GM23248 (cell line): ENCODE measurements at regions not wholly inside any gene's neighbourhood (a gene's known extent, or its start where the extent isn't known, plus 50 kb on each side); places are given as distances from the start of the nearest gene placed in this dataset.

Experiments used
- EZH2 ChIP-seq: fragments of 200-600 bp; sonication (generic); IDR thresholded peaks from 2 replicates; pipeline ENCODE4 v1.6.1; 2018; ENCODE audit warnings: antibody characterized with exemption, mild to moderate bottlenecking; ENCODE audit not compliant: insufficient read depth, poor library complexity, severe bottlenecking
- EZH2phosphoT487 ChIP-seq: fragments of 200-600 bp; sonication (generic); IDR thresholded peaks from 2 replicates; pipeline ENCODE4 v1.6.1; 2018; ENCODE audit warnings: antibody characterized with exemption, moderate library complexity, mild to moderate bottlenecking, low read depth; ENCODE audit not compliant: insufficient read depth

DNA sequence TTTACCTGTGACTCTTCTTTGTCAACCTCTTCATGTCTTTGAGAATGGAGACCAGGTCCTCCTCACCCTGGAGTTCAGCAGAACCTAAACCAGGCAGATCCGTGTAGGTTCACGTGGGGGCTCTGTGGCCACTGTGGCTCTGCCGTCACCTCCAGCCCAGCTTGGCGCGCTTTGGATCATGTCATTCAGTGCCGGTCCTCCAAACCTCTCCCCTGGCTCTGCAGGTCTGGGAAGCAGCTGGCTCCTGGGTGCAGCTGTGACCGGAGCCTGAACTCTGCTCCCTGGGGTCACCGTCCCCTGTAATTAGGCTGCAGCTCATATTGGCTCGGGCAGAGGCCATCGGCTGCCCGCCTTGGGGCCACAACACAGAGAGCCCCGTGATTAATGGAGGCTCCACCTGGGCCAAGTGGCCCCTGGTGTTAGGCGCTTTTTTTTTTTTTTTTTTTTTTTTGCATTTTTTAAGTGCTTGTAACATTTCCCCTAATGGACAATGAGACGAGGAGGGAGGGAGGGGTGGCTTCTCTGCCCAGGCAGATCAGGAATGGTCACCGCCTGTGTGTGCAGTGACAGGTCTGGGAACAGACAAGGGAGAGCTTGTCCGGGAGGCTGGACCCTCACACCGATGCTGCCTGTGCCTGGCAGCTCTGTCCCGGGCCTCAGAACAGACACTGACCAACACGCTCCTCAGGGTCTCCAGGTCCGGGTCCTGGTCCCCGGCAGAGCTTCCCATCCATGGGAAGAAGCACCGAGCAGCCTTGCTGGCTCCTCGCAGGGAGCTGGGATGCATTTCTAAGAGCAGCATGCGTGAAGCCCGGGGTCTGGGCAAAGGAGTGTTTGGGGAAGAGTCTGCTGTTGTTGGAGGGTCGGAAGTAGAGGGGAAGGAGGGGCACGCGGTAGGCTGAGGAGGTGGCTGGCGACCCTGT lies 247.9 kb downstream of the SEC14L1 start:
- TF ChIP-seq EZH2 (no peak), EZH2phosphoT487 (no peak)
